Right lobe of liver (tissue), 6 donors: ENCODE measurements at regions not wholly inside any gene's neighbourhood (a gene's known extent, or its start where the extent isn't known, plus 50 kb on each side); places are given as distances from the start of the nearest gene placed in this dataset.

Experiments
- ATAC-seq, 4 donors: fragments of 200-7000 bp; cut with Tn5 transposase; one replicate each; pipeline ENCODE4 v1.9.1; 2020; ENCODE audit warnings: mild to moderate bottlenecking in 4 of 4, moderate library complexity in 4 of 4
- DNase-seq, 3 donors: peaks; one replicate each; pipeline ENCODE4 v3.0.0-alpha.2; 2020
- H3K27ac ChIP-seq, 3 donors: fragments of 200-600 bp; one replicate each; pipeline ENCODE4 v1.8.0; 2022
- H3K27me3 ChIP-seq, 2 donors: fragments of 200-600 bp; one replicate each; pipeline ENCODE4 v1.8.0; 2022
- H3K36me3 ChIP-seq, 4 donors: fragments of 200-600 bp; sonication (generic) in 1 of 4; one replicate each; pipeline versions ENCODE4 v1.5.1 to v1.8.0; 2017 to 2022; ENCODE audit warnings: control low read depth in 1 of 4
- H3K4me1 ChIP-seq, 4 donors: fragments of 200-600 bp; sonication (generic) in 1 of 4; one replicate each; pipeline versions ENCODE4 v1.5.1 to v1.8.0; 2017 to 2022; ENCODE audit warnings: control low read depth in 1 of 4
- H3K4me3 ChIP-seq, 3 donors: fragments of 200-600 bp; one replicate each; pipeline ENCODE4 v1.8.0; 2022
- H3K9me3 ChIP-seq, 4 donors: fragments of 200-600 bp; sonication (generic) in 1 of 4; one replicate each; pipeline versions ENCODE4 v1.5.1 to v1.8.0; 2017 to 2022; ENCODE audit warnings: control low read depth in 1 of 4
- CTCF ChIP-seq, 4 donors: fragments of 200-600 bp in 3 of 4; fragments of 450-650 bp in 1 of 4; IDR thresholded peaks; one replicate each; pipeline versions ENCODE4 v1.5.1 to v1.8.0; 2016 to 2022; ENCODE audit warnings: antibody characterized with exemption in 4 of 4, mild to moderate bottlenecking in 2 of 4
- POLR2A ChIP-seq: fragments of 450-650 bp; IDR thresholded peaks from one replicate; pipeline ENCODE4 v1.6.1; 2017; ENCODE audit warnings: antibody characterized with exemption, mild to moderate bottlenecking
- WGBS: methylation state at CpG from one replicate; pipeline ENCODE4 v1.1.6; 2018; ENCODE audit warnings: low coverage, low lambda C conversion rate; ENCODE audit not compliant: insufficient coverage; ENCODE audit errors: missing lambda C conversion rate; 5-methylcytosine and 5-hydroxymethylcytosine counted together
- intact Hi-C, 2 donors: fragments of 100-400 bp; cut with DNase I; formaldehyde crosslinking; loops; one replicate each; pipeline versions ENCODE4 v1.11.2 to v1.14.1; 2022
- donor health status: DM: no; HTN: yes; CAD: no.
- donor health status: DM: no; HTN: no; CAD: no.
- donor health status: DM: no; HTN: no; CAD: no.
- donor health status: DM: no; HTN: yes; CAD: no.
- donor health status: DM: no; HTN: yes; CAD: no.

DNA sequence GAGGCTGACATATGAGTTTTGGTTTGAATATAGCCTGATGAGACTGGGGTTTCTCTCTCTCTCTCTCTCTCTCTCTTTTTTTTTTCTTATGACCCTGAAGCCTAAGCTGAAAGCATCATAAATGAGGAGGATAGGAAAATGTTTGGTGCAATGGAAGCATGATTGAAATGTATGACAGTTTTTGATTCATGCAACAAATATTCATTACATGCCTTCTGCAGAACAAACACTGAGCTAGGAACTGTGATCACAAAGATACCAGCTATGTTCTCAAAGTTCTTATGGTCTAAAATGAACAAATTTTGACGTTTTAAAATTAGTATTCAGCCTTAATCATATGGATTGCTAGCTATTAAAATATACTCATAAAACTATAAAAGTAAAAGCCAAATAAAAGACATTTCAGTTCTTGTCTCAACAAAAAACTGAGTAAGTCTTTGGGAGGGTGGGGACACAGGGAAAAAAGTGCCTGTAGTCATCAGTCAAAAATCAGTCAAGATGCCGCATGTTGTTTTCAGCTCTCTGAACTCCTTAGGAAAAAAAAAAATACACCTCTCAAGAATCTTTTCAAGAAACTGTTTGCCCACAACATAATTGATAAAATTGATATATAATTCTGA, 57.2 kb downstream of the NKX6-1 start:
- Histone ChIP-seq H3K36me3 (no peaks in the 10 kb centered on the region), H3K27ac (no peak overlapping the region), H3K27me3 (no peaks in the 10 kb centered on the region), H3K4me1 (no peaks in the 10 kb centered on the region), H3K9me3 (no peaks in the 10 kb centered on the region), H3K4me3 (no peak overlapping the region)
- intact Hi-C loops: no loop called here
- no peak for DNase-seq
- no peak for ATAC-seq
- TF ChIP-seq POLR2A (no peak), CTCF (IDR thresholded peaks at IDR 0.05) (no peak)
- 48% methylated on average over 2 of the region's 2 CpGs for WGBS

DNA sequence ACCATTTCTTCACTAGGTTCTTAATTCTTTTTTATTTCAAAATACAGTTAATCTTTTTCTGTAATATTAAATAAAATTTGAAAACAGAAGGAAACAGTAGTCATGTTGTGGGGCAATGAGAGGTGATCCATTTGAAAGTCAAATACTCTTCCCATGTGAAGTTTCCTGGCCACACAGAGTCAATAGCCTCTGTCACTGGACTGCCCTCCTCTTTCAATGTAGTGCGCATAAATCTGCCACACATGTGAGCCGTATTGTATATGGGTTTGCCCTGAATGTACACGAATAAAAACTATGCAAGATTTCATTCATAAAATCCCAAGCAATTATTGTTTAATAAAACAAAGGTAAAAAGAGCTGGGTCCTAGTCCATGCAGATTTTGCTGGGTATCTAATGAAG, 59.1 kb downstream of the NKX6-1 start:
- no peaks in the 10 kb centered on the region for H3K4me1 ChIP-seq
- TF ChIP-seq CTCF (IDR thresholded peaks at IDR 0.05) (no peak), POLR2A (no peak)
- intact Hi-C loops: no loop called here
- WGBS: 64% methylated on average over 3 of the region's 3 CpGs
- DNase-seq (no peak), ATAC-seq (no peak)
- no peaks in the 10 kb centered on the region for H3K27me3 ChIP-seq
- no peaks in the 10 kb centered on the region for H3K36me3 ChIP-seq
- no peak overlapping the region for H3K4me3 ChIP-seq
- H3K27ac ChIP-seq: no peak overlapping the region
- H3K9me3 ChIP-seq: no peaks in the 10 kb centered on the region

DNA sequence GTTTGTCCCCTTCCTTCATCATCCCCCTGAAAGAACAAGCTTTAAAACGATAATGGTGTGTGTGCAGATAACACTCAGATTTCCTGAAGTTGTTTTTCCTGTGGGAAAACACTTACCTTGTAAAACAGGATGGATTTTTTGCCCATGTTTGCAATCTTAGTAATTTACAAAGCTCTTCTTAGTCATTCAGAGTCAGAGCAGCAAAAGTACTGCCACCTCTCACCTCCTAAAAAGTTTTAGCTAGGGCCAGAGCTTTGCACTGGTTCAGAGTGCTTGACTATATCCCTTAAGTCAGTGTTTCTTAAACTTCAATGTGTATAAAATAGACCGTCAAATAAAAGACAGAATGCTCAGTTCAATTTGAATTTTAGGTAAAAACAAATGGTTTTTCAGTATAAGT, 62.3 kb downstream of the NKX6-1 start:
- no peak for TF ChIP-seq POLR2A
- no peak for DNase-seq
- no peaks in the 10 kb centered on the region for H3K27me3 ChIP-seq
- intact Hi-C loops: no loop called here
- H3K4me1 ChIP-seq: no peaks in the 10 kb centered on the region
- no peak overlapping the region for H3K4me3 ChIP-seq
- no peak for ATAC-seq
- H3K27ac ChIP-seq: no peak overlapping the region
- 39% methylated on average over 2 of the region's 2 CpGs for WGBS
- H3K36me3 ChIP-seq: no peaks in the 10 kb centered on the region
- H3K9me3 ChIP-seq: no peaks in the 10 kb centered on the region

DNA sequence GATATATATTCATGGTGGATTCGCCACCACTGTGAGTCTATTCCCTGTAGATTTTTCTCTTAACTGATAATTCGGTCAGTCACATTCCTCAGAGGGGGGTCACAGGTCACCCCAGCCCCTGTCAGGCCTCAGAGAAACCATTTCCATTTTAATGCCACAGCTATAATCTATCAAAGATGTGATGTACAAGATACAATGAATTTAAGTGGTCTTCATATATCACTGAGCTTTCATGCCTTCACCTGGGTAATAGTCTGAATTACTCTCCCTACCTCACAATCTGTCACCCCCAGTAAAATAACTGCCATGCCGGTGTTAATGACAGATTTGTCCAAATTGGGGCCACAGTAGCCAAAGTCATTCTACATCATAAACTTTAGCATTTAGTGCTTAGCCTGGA, 64.7 kb downstream of the NKX6-1 start:
- DNase-seq (no peak), ATAC-seq (no peak)
- Histone ChIP-seq H3K9me3 (no peaks in the 10 kb centered on the region), H3K27me3 (no peaks in the 10 kb centered on the region), H3K36me3 (no peaks in the 10 kb centered on the region), H3K27ac (no peak overlapping the region), H3K4me1 (no peaks in the 10 kb centered on the region), H3K4me3 (no peak overlapping the region)
- WGBS: 23% methylated on average over 3 of the region's 3 CpGs
- TF ChIP-seq POLR2A: no peak
- no peak for TF ChIP-seq CTCF (IDR thresholded peaks at IDR 0.05)
- intact Hi-C loops: no loop called here

DNA sequence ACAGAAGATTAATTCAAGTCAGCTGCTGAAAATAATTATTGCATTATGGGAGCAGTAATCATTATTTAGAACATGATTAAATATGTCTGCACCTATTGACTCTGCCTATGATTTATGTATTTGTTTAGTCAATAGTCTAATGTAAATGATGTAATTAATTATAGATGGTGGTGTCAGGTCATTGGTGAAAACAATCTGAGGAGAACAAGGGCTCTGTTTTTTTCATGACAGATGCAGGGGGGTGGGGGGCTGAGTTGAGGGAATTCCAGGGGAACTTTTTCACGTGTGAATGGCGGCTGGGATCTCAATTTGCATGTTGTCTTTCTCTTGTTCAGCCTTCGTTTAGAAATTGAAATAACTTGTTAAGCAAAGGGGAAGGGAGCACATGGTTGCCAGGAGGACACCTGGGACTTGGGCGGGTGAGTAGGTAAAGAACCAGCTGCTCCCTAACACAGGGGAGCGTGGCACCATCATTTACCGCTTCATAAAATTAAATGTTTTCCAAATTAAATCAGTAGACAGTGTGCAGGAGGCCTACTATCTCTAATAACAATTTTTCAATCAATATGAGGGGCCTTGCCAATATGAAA, 65.4 kb downstream of the NKX6-1 start:
- Histone ChIP-seq H3K4me3 (no peak overlapping the region), H3K9me3 (no peaks in the 10 kb centered on the region), H3K4me1 (no peaks in the 10 kb centered on the region), H3K36me3 (no peaks in the 10 kb centered on the region), H3K27ac (no peak overlapping the region), H3K27me3 (no peaks in the 10 kb centered on the region)
- intact Hi-C loops: no loop called here
- 47% methylated on average over 6 of the region's 6 CpGs for WGBS
- ATAC-seq (no peak), DNase-seq (no peak)
- TF ChIP-seq POLR2A (no peak), CTCF (IDR thresholded peaks at IDR 0.05) (no peak)
